ENCODE measurements at regions not wholly inside any gene's neighbourhood (a gene's known extent, or its start where the extent isn't known, plus 50 kb on each side); places are given as distances from the start of the nearest gene placed in this dataset.

- DNase-seq = no peak
Observed at GRCh38 chr9:85884256-85884655, 56.7 kb upstream of the NAA35 start.

- DNase-seq = no peak
Observed at GRCh38 chr9:85890962-85891361, 50.0 kb upstream of the NAA35 start.

All from fibroblast of skin of back (primary cell).